Vagina (tissue), 2 donors: ENCODE measurements at regions not wholly inside any gene's neighbourhood (a gene's known extent, or its start where the extent isn't known, plus 50 kb on each side); places are given as distances from the start of the nearest gene placed in this dataset.

Source experiments
- DNase-seq, 2 donors: peaks; one replicate each; pipeline ENCODE4 v3.0.0-alpha.2; 2017; ENCODE audit errors: extremely low spot score in 2 of 2
- H3K27ac ChIP-seq: fragments of 200-600 bp; sonication (generic); one replicate; pipeline ENCODE4 v1.5.1; 2019
- H3K27me3 ChIP-seq: fragments of 200-600 bp; sonication (generic); one replicate; pipeline ENCODE4 v1.5.1; 2019
- H3K36me3 ChIP-seq, 2 donors: fragments of 200-600 bp; sonication (generic); one replicate each; pipeline ENCODE4 v1.5.1; 2017 to 2019
- H3K4me1 ChIP-seq: fragments of 200-600 bp; sonication (generic); one replicate; pipeline ENCODE4 v1.5.1; 2019
- H3K4me3 ChIP-seq, 2 donors: fragments of 200-600 bp; sonication (generic); 1 replicate in 1 of 2; 2 replicates in 1 of 2; pipeline ENCODE4 v1.5.1; 2016 to 2019
- H3K9me3 ChIP-seq: fragments of 200-600 bp; sonication (generic); one replicate; pipeline ENCODE4 v1.5.1; 2019
- CTCF ChIP-seq, 3 experiments: fragments of 450-650 bp in 2 of 3; fragments of 200-600 bp in 1 of 3; sonication (generic) in 1 of 3; IDR thresholded peaks; one replicate each; pipeline ENCODE4 v1.5.1; 2017 to 2019; ENCODE audit warnings: antibody characterized with exemption in 3 of 3, mild to moderate bottlenecking in 2 of 3, moderate library complexity in 2 of 3
- POLR2A ChIP-seq, 2 donors: fragments of 450-650 bp; IDR thresholded peaks; one replicate each; pipeline ENCODE4 v1.6.1; 2017; ENCODE audit warnings: antibody characterized with exemption in 2 of 2, mild to moderate bottlenecking in 2 of 2, moderate library complexity in 2 of 2
- POLR2AphosphoS5 ChIP-seq, 2 donors: sonication (generic); formaldehyde crosslinking; IDR thresholded peaks; one replicate each; pipeline ENCODE4 v1.9.0; 2017; ENCODE audit warnings: antibody characterized with exemption in 2 of 2, mild to moderate bottlenecking in 2 of 2, low read depth in 1 of 2; ENCODE audit not compliant: insufficient read depth in 1 of 2
- intact Hi-C: fragments of 100-400 bp; cut with DNase I; formaldehyde crosslinking; loops from one replicate; pipeline ENCODE4 v1.15.1; 2023

GRCh38 chr16:86388976-86389375, 121.4 kb upstream of the FOXF1 start:
- intact Hi-C loops = no loop called here
- no peaks in the 10 kb centered on the region for H3K9me3 ChIP-seq
- TF ChIP-seq CTCF (IDR thresholded peaks at IDR 0.05) (no peak), POLR2AphosphoS5 (IDR thresholded peaks at IDR 0.05; ENCODE audit: insufficient read depth in 1 of 2, low read depth in 1 of 2) (no peak), POLR2A (IDR thresholded peaks at IDR 0.05) (no peak)
- no peaks in the 10 kb centered on the region for H3K27me3 ChIP-seq
- no peak for DNase-seq
- no peak overlapping the region for H3K27ac ChIP-seq
- no peaks in the 10 kb centered on the region for H3K4me1 ChIP-seq
- no peak overlapping the region for H3K4me3 ChIP-seq
- no peaks in the 10 kb centered on the region for H3K36me3 ChIP-seq

GRCh38 chr16:86389566-86390328, 120.6 kb upstream of the FOXF1 start:
- TF ChIP-seq POLR2A (IDR thresholded peaks at IDR 0.05) (no peak), POLR2AphosphoS5 (IDR thresholded peaks at IDR 0.05; ENCODE audit: insufficient read depth in 1 of 2, low read depth in 1 of 2) (peak in 1 of 2 donors; percentile 59)
- Histone ChIP-seq H3K27ac (no peak overlapping the region), H3K4me3 (no peak overlapping the region), H3K36me3 (no peaks in the 10 kb centered on the region), H3K9me3 (no peaks in the 10 kb centered on the region), H3K4me1 (no peaks in the 10 kb centered on the region), H3K27me3 (no peaks in the 10 kb centered on the region)
- intact Hi-C loops = no loop called here
- DNase-seq = no peak

- Histone ChIP-seq H3K9me3 (no peaks in the 10 kb centered on the region), H3K36me3 (no peaks in the 10 kb centered on the region), H3K4me3 (no peak overlapping the region), H3K27me3 (no peaks in the 10 kb centered on the region), H3K27ac (no peak overlapping the region), H3K4me1 (peaks cover 1% of the 10 kb centered on the region)
- TF ChIP-seq CTCF (IDR thresholded peaks at IDR 0.05) = no peak
- TF ChIP-seq POLR2A (IDR thresholded peaks at IDR 0.05) = no peak
- no peak for TF ChIP-seq POLR2AphosphoS5 (IDR thresholded peaks at IDR 0.05; ENCODE audit: insufficient read depth in 1 of 2, low read depth in 1 of 2)
- intact Hi-C loops = no loop called here
- no peak for DNase-seq
Observed at GRCh38 chr16:86390335-86390734, 120.0 kb upstream of the FOXF1 start.

GRCh38 chr16:86391486-86391885, 118.8 kb upstream of the FOXF1 start:
- no peak for TF ChIP-seq POLR2AphosphoS5 (IDR thresholded peaks at IDR 0.05; ENCODE audit: insufficient read depth in 1 of 2, low read depth in 1 of 2)
- TF ChIP-seq POLR2A (IDR thresholded peaks at IDR 0.05) = no peak
- no peak for TF ChIP-seq CTCF (IDR thresholded peaks at IDR 0.05)
- Histone ChIP-seq H3K4me3 (no peak overlapping the region), H3K36me3 (no peaks in the 10 kb centered on the region), H3K27ac (no peak overlapping the region), H3K9me3 (no peaks in the 10 kb centered on the region), H3K4me1 (peaks cover 13% of the 10 kb centered on the region), H3K27me3 (no peaks in the 10 kb centered on the region)
- intact Hi-C loops = no loop called here
- DNase-seq = no peak

- Histone ChIP-seq H3K4me3 (no peak overlapping the region), H3K36me3 (no peaks in the 10 kb centered on the region), H3K9me3 (no peaks in the 10 kb centered on the region), H3K4me1 (peaks cover 17% of the 10 kb centered on the region), H3K27ac (no peak overlapping the region), H3K27me3 (no peaks in the 10 kb centered on the region)
- intact Hi-C loops = no loop called here
- no peak for DNase-seq
- TF ChIP-seq CTCF (IDR thresholded peaks at IDR 0.05) (no peak), POLR2A (IDR thresholded peaks at IDR 0.05) (no peak), POLR2AphosphoS5 (IDR thresholded peaks at IDR 0.05; ENCODE audit: insufficient read depth in 1 of 2, low read depth in 1 of 2) (no peak)
Observed at GRCh38 chr16:86391984-86392383, 118.3 kb upstream of the FOXF1 start.
